IPS DF 4.7 (cell line): ENCODE measurements at regions not wholly inside any gene's neighbourhood (a gene's known extent, or its start where the extent isn't known, plus 50 kb on each side); places are given as distances from the start of the nearest gene placed in this dataset.
"Not testable (repeated sequence)": the region's sequence is repeated elsewhere in the genome, so short reads cannot be mapped to it uniquely, and the experiment has no call there.

Experiments
- DNase-seq: peaks from one replicate; pipeline ENCODE4 v3.0.0-alpha.2; 2013; ENCODE audit warnings: low spot score; ENCODE audit errors: extremely low read depth

DNA sequence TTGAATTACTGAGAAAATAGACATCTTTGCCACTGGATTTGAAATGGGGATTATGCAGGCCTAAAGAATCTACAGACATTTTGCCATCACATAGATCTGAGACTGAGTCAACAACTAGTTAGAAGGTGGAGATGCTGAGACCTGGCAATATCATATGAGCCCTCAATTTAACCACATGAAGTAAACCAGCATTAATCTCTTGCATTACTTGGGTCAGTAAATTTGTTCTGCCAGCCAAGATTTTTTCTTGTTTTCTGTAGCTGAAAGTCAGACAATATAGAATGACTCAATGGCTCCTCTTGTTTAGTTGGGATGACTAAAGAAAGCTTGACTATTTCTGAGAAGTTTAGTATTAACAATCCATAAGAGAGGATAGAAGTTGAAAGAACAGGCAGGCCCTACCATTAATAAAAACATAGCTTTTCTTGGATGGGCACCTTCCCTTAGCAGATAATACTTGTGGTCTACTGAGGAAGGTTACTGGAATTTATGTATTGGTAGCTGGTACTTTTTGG lies 396.7 kb upstream of the SORCS1 start:
- no peak for DNase-seq

DNA sequence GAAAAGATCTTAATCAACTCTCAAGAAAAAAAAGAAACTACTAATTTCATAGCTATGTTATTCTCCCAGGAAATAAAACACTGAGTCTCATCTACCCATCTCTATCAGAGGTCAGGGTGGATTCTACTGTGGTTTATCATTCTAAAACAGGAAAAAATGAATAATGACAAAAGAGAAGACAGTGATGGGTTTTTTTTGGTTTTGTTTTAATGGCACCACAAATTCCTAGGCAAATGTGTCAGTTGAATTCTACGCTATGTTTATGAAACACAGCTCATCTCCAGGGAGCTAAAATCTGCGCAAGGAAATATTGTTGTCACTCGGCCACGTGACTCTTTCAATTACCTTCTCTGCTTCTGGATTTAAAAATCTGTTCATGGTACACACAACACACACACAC lies 393.4 kb upstream of the SORCS1 start:
- DNase-seq, result no peak

DNA sequence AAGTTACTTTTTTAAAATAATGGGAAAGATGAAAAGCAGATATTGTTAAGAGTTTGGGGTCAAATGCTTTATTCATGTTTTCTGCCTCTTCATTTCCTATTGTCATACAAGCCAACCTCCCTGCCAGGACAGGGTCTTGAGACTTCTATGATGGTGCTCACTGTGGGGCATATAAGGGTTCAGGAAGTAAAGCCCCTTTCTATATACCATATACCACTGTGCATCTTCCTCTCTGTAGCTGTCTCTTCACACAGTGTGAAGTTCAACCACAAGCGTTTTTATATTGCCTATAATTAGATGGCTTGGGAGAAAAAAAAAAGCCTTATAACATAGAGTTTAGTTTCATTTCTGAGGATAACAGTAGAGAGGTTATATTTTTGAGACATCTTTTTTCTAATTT lies 389.8 kb upstream of the SORCS1 start:
- no peak for DNase-seq

DNA sequence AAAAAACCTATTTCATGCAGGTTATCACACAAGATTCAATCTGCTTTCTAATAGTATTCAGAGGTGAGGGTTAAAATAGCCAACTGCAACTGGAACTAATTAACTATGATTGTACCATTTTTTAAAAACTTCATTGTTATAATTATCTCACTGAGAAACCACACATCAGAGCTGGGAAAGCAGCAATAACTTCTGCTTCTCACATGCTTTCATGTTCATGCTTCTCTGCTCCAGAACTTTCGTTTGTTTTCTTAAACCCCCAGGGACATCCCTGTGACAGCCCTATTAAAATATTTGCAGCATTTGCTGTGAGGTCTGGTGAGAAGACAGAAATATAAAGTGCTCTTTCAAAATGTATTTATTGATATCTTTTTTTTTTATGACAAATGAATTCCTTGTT lies 389.0 kb upstream of the SORCS1 start:
- DNase-seq, result no peak

DNA sequence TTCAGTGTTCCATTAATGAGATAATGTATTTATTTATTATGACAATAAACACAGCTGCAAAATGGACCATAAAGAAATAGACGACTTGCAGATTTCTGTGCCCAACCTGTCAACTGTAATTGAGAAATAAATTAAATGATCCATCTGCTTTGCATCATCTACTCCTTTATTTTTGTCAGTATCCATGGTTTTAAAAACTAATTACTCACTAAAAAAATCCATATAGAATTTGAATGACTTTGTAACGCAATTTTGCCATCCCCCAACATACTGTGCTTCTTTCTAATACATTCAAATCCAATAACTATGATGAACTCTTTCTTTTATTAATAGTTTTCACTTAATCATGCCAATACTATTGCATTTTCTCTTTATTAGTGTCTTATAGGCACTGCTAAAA lies 388.5 kb upstream of the SORCS1 start:
- DNase-seq, result no peak

DNA sequence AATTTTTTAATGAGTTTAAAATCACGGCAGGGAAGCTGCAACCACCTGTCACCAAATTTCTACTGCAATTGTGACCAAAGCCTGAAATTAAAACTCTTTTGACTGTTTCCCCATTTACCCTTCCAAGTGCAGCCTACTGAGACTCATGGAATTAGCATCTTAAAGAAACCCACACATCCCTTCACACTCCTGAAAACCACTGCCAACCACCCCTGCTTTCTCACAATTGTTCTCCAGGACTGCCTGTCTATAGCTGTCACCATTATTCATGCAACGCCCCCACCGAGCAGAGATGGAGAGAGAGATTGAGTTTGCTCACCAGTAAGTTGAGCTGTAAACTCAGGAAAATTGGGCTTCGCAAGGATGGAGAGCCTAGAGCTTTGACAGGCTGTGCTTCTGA lies 383.8 kb upstream of the SORCS1 start:
- no peak for DNase-seq

DNA sequence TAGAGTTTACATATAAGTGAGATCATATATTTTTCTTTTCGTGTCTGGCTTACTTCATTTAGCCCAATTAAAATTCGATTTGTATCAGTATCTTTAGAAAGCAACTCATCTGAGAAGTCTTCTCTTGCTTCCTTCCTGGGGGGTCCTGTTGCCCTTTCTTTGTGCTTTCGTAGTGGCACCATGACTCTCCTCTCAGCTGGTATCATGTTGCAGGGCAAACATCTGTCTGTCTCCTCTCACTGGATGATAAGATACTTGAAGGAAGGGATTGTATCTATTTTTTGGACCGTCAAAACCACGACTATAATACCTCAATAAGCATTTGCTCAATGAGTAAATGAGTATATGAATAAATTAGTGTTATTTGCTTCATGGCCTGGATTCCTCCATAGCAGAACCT lies 382.5 kb upstream of the SORCS1 start:
- no peak for DNase-seq

DNA sequence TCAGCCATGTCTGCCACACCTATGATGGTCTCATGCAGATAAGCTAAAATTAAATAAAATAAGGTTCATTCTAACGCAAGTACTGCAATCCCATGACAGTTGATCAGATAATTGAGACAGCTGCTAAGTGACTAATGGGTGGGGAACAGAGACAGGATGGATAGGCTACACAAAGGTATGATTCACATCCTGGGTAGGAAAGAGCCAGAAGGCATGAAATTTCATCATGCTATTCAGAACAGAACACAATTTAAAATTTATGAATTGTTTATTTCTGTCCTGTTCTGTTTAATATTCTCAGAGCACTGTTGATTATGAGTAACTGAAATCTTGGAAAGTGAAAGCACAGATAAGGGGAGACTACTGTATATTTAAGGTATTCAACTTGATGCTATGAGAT lies 381.8 kb upstream of the SORCS1 start:
- no peak for DNase-seq

DNA sequence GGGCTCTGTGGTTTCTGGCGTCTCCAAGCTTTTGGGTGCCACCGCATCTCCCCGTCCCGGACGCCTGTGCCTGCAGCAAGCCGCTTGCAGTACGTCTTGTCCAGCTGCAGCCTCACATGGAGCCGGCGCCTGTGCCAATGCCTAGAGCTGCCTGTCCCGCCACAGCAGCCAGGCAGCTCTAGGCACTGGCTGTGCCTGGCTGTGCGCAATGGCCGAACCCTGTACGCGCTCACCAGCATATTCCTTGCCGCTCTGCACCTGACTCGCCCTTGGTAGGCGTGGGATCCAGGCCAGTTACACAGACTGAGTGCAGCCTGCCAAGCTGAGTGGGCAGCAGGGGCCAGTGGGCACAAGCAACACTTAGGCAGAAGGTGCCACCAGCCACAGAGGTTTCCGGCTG lies 381.2 kb upstream of the SORCS1 start:
- no peak for DNase-seq

DNA sequence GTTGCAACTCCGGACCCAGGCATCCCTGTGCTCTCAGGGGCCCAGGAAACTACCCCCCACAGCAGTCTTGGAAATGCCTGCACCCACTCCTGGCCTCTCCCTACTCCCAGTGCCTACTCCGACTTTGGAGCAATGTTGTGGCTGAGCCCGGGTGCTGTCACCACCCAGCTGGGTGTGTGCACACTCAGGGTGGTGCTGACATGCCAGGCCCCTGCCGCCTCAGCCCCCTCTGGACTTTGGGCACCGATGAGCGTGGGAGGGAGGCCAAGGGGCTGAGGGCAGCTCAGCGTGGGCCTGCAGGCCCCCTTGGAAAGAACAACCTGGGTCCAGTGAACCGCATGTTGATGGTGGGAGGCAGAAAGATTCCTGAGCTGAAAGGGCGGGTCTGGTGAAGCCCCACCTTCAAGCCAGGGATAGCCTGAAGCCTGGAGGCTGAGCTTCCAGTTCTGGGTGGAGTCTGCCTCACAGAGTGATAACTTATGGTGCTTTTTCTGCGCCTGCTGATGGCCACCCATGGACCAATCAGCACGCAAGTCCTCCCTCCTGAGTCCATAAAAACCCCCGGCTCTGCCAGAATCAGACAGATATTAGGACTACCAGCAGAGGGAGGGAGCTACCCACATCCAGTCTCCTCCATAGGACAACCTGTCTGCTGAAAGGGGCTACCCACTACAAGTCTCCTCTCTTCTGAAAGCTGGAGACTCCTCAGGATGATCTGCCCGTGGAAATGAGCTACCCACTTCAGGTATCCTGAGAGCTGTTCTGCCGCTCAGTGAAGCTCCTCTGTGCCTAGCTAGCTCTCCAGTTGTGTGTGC lies 380.4 kb upstream of the SORCS1 start:
- no peak for DNase-seq

DNA sequence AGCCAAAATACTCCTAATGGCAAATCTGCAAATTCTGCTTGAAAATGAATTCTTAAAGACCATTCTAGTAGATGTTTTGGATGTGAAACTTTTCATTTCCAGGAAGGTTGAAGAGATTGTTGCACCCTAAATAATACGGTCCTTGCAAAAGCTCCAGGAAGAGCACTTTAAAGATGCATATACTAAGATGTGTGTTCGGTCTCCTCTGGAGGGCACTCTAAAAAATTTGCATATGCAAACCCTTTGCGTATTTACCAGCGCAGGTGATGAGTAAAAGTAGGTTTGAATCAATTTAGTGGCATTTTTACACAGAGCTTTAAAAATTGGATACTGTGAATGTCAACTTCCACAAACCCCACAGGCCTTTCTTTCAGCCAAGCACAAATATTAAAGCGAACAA lies 378.1 kb upstream of the SORCS1 start:
- DNase-seq, result no peak

DNA sequence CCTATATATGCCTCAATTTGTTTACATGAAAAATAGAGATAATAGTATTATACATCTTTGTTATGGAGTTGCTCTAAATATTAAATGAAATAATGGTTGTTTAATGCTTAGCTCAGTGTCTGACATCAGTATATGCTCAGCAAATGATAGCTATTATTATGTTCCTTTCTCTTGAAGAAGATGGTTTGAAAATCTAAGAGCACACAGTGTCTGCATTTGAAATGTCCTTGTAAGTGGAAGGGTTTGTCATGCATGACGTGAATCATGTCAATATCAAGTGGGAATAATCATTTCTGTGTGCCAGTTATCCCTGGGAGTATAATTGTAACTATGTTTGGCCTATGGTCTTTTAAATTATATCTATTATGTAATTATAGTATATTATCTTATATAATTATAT lies 377.5 kb upstream of the SORCS1 start:
- no peak for DNase-seq

DNA sequence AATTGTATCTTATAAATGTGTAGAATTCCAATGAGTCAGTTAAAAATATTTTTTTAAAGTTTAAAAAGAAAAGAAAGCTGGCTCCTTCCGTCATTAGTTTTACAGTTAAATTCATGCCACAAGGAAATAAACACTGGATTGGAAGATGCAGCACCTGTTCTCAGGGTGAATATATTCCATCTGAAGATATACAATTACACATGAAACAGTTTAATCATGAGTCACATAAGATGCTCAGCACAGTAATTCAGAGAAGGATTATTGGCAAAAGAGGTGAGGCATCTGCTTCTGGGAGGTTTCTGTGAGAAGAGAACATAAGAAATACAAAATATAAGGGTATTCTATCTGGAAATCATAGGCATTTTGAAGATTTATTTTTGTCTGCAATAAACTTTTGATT lies 376.5 kb upstream of the SORCS1 start:
- no peak for DNase-seq

DNA sequence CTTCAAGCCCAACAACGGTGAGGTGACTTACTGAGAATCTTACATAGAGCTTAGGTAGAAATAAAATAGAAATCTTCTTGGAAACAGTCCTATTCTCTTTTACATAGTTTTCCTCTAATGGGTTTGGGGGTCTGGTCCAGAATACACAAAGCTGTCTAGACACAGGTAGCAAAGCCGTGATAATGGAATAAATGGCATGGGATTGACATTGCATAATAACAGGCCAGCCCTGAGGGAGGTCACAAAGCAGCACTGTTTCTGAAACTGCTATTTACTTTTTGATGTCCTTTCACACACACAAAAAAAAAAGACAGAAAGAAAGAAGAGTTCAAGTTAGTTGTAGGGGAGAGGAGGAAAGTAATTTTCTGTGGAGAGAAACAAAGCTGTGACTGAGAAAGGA lies 364.8 kb upstream of the SORCS1 start:
- peak; percentile 33 for DNase-seq

DNA sequence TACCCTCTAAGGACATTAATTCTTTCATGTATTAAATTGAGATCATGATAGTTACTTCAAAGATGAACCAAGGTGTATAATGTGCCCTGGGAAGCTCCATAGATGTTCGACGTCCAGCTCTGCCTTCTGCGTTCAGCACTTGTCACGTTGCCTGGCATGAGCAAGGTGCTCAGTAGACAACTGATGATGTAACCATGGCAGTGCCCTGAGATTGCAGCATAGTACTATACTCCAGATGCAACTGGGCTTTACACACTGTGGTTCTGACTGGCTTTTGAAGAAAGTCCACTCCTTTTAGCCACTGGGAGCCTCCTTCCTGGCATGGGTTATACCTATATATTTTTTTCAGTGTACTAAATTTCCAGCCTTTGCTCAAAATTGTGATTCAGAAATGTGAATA lies 355.8 kb upstream of the SORCS1 start:
- no peak for DNase-seq

DNA sequence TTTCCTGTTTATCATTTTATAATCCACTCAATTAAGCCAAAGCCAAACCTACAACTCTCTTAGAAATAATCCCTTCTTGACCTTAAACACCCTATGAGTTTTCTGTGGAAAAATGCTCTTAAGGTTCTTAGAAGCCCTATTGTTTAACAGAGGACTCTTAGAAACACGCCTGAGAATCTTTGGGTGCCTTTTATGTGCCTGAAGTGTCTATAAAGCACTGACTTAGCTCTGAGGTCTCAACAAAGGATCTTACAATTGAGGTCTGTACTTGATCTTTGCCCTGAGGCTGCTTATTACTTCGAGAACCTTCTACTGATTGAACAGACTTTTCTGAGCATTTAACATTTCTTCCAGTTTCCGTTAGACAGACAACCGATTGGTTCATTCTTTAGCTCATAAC lies 353.3 kb upstream of the SORCS1 start:
- DNase-seq, result no peak

DNA sequence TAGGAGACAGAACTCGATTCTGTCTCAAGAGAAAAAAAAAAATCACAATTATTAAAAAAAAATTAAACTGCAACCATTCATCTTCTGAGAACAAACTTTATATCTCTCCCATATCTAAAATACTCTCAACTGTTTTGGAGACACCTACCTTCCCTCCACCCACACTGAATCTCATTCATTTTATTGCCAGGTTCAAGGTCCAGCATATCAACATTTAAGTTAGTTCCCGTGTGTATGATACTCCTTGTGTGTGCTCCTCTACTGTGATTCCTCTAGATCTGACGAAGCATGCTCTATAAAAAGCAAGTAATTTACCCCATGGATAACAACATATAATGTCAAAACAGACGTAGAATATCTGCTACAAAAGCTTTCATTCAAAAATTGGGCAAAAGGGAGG lies 351.8 kb upstream of the SORCS1 start:
- DNase-seq, result no peak

DNA sequence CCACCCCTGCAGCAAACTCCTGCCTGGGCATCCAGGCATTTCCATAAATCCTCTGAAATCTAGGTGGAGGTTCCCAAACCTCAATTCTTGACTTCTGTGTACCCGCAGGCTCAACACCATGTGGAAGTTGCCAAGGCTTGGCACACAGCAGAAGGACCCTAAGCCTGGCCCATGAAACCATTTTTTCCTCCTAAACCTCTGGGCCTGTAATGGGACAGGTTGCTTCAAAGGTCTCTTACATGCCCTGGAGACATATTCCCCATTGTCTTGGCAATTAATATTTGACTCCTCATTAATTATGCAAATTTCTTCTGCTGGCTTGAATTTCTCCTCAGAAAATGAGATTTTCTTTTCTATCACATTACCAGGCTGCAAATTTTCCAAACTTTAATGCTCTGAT lies 339.5 kb upstream of the SORCS1 start:
- DNase-seq, result not testable (repeated sequence)

DNA sequence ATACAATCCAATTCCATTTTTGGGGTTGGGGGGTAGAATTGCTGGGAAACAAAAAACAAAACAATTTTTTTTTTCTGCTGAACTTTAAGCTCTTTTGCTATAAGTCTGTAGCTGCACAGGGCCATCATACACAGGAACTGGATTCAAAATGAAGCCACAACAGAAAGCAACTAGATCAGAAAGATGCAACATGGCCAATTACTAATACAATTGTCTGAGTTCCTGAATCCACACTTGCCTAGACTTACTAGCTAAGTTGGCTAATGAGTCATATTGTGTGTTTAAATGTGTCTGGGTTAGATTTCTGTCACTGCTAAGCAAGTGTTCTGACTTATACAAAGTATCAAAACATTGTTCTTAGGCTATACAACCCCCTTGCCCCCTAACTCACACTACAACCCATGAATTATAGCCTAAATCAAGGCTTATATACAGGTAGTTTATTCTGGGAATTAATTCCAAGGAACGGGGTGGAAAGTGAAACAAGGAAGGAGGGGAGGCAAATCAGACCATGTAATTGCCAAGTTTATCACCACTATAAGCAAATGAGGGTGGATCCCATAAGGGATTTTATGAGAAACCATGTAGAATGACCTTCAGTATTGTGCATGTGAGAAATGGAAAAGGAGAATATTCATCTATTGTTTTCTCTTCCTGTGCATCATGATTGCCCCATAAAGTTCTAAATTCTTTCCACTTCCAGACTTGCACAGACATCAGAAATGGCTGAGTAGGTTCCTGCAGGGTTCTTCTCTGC lies 337.9 kb upstream of the SORCS1 start:
- DNase-seq, result no peak

DNA sequence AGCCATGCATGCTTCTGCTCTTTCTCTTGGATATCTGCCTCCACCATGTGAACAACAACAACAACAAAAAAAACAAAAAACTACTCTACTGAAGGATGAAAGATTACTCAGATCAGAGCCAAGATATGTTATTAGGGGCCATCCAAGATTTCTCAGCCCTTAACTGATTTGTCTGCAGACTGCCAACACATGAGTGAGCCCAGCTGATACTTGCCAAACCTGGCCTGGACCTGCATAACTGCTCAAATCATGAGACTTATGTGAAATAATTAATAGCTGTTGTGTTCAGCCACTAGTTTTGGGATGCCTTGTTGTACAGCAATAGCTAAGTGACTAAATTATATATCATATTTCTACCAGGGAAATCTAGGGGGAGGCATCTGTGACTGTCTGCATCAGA lies 334.5 kb upstream of the SORCS1 start:
- DNase-seq, result no peak

DNA sequence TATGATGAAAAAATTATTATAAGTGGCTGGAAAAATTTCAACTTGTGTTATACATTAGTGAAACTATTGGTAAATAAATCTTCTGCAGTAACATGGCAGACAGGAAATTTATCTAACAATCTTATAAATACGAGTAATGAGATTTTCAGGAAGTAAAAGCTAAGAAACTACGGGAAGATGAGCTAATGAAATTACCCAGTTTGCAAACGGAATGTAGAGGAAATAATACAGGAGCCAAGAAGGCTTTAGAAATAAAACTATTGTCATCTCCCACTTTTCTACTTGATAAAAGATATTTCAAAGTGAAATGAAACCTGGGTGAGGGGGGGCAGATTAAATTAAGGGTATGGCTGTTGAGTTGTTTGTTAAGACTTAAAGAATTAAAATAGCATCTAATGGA lies 332.5 kb upstream of the SORCS1 start:
- DNase-seq, result no peak

DNA sequence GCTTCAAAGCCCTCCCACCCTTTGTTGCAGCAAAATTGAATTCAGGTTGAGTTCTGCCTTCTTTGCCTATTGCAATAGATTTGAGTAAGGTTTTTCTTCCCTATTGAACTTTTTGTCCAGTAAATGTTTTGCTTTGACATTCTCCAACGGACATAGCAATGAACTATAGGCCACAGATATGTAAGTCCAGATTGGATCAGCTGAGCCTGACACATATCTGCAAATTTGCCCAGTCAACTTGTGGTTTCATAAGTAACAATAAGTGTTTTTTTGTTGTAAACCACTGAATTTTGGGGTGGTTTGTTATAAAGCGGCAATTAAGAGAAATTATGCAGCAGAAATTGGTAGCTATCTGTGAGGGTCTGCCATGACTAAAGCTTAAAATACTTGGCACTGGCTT lies 332.1 kb upstream of the SORCS1 start:
- DNase-seq, result no peak

DNA sequence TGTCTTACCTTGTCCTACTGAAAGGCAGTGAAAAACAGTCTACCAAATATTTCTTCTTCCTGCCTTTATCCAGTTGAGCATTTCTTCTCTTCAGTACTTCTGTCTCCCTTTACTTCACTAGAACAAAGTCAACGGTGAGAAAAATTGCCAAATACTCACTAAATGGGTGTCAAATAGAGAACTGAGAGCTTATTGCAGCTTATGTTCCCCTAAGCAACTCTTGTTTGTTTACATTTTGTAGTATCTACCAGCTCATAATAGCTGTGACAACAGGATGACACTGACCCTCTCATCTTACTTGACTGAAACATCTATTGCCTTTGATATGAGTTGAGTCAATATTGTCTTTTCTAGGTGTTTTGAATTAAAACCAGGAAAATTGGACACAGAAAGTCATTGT lies 327.9 kb upstream of the SORCS1 start:
- no peak for DNase-seq
